Omental fat pad (tissue), 3 donors: ENCODE measurements at regions not wholly inside any gene's neighbourhood (a gene's known extent, or its start where the extent isn't known, plus 50 kb on each side); places are given as distances from the start of the nearest gene placed in this dataset.

Experiments used
- ATAC-seq: fragments of 150-250 bp; one replicate; pipeline ENCODE4 v1.9.1; 2016; ENCODE audit warnings: mild to moderate bottlenecking, moderate library complexity; ENCODE audit not compliant: low FRiP score
- DNase-seq: peaks from one replicate; pipeline ENCODE4 v3.0.0-alpha.2; 2019; ENCODE audit warnings: low spot score
- TF ChIP-seq, protein P1 (sequence below), 3 donors: fragments of 450-650 bp; IDR thresholded peaks; one replicate each; pipeline ENCODE4 v1.5.1; 2016 to 2017; ENCODE audit warnings: antibody characterized with exemption in 3 of 3, mild to moderate bottlenecking in 3 of 3, moderate library complexity in 2 of 3

DNA sequence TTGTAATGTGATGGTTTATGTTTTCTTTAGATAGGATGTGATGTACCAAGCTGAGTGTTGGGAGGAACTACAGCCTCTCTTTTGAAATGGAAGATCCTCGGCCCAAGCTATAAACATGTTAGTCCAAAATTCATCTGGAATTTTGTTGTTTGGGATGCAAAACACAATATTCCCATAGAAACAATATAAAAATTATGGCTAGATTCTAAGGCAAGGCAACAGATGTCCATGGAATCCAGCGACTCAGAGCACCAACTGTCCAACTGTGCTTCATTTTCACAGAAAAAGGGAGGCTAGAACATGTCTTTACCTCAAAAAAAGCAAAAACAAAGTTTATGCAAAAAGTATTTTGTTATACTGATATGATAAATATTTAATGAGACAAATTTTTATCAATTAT lies 52.4 kb upstream of the ATP8B1 start:
- no peak for ATAC-seq
- DNase-seq: no peak
- TF ChIP-seq, protein P1, sequence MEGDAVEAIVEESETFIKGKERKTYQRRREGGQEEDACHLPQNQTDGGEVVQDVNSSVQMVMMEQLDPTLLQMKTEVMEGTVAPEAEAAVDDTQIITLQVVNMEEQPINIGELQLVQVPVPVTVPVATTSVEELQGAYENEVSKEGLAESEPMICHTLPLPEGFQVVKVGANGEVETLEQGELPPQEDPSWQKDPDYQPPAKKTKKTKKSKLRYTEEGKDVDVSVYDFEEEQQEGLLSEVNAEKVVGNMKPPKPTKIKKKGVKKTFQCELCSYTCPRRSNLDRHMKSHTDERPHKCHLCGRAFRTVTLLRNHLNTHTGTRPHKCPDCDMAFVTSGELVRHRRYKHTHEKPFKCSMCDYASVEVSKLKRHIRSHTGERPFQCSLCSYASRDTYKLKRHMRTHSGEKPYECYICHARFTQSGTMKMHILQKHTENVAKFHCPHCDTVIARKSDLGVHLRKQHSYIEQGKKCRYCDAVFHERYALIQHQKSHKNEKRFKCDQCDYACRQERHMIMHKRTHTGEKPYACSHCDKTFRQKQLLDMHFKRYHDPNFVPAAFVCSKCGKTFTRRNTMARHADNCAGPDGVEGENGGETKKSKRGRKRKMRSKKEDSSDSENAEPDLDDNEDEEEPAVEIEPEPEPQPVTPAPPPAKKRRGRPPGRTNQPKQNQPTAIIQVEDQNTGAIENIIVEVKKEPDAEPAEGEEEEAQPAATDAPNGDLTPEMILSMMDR (IDR thresholded peaks at IDR 0.05): no peak

DNA sequence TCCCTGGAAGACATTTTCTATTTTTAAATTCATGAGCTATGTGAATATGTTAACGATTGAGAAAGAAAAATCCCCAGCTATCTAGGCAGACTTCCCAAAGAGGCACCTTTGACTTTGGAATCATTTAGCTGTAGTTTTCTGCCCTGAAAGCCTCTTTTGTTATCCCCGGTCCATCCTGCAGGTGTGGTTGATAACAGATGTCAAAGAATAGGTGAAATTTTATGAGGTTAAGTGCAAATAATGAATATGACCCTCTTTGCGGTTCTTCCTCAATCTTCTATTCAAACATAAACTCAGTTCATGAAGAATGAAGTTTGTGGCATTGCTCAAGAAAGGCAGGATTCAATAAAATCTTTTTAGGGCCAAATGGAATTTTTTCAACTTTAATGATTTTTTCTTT lies 51.6 kb upstream of the ATP8B1 start:
- no peak for ATAC-seq
- DNase-seq: no peak
- TF ChIP-seq, protein P1 (IDR thresholded peaks at IDR 0.05): no peak

DNA sequence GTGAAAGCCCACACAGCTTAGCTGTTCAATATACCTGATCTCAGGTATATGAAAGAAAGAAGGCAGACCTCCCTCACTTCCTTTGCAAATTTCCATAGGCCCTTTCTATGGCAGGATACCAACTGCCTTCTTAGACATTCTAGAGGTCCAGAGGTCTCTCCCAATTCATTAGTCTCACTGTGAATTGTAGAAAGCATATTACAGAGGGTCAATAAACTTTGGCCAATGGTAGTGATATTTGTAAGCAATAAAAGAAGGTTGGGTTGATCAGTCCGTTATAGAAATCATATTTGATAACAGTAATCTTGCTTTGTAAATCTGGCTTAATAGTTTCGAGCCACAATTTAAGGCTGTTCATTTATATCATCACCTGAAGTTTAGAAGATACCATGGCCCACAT lies 50.7 kb upstream of the ATP8B1 start:
- DNase-seq (no peak), ATAC-seq (no peak)
- TF ChIP-seq, protein P1 (IDR thresholded peaks at IDR 0.05): no peak

DNA sequence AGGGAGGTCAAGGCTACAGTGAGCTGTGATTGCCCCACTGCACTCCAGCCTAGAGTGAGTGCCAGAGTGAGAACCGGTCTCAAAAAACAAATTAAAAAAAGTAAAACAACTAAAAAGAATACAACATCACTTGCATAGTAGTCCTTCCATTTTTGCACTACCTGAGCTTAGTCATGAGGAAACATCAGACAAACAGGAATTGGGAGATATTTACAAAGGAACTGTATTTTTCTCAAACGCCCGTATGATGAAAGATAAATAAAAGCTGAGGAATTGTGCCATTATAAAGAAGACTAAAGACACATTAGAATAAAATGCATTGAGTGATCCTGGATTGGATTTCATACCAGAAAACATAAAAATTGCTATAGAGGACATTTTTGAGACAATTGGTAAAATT lies 50.0 kb upstream of the ATP8B1 start:
- TF ChIP-seq, protein P1 (IDR thresholded peaks at IDR 0.05): no peak
- DNase-seq (no peak), ATAC-seq (no peak)
